HG02885 (cell line): ENCODE measurements at regions not wholly inside any gene's neighbourhood (a gene's known extent, or its start where the extent isn't known, plus 50 kb on each side); places are given as distances from the start of the nearest gene placed in this dataset.
A peak's percentile ranks its signal among the peaks of the same experiment; 100 is the strongest.

Experiments used
- ATAC-seq: cut with Tn5 transposase; IDR thresholded peaks from one replicate; pipeline ENCODE4 v1.9.1; 2021; ENCODE audit warnings: mild to moderate bottlenecking; ENCODE audit not compliant: unreplicated experiment, poor library complexity

DNA sequence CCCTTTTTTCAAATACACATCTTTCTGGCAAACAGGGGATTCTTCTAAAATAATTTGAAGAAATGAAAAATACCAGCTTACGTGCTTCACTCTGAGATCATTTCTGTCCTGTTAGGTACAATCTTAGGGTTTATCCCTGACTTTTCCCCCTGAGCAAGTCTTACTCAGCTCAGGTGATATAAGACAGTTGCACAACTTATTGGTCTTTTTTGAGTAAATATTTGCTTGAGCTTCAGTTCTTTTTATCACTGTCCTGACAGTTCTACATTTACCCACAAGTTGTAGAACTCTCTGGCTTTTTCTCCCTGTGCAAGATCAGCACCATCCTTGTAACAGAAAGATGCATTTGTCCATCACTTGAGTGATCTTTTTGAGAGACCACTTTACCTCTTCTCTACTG is 84.9 kb downstream of the MID1IP1 start:
- ATAC-seq: no peak

GRCh38 chrX:38887222-38887621 is 86.0 kb downstream of the MID1IP1 start:
- no peak for ATAC-seq

- ATAC-seq: no peak
Measured at GRCh38 chrX:38890326-38890725, 89.1 kb downstream of the MID1IP1 start.

DNA sequence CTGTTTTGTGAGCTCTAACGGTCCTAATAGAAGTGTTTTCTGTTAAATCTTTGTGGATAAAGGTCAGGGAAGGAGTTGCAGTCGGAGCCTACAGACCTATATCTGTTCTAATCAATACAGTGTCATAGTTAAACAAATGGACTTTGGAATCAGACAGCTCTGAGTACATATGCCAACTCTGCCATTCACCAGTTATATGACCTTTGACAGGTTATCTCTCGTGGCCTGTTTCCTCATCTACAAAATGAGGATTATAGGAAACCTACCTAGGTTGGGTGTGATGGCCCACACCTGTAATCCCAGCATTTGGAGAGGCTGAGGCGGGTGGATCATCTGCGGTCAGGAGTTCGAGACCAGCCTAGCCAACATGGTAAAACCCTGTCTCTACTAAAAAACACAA is 89.7 kb downstream of the MID1IP1 start:
- no peak for ATAC-seq

DNA sequence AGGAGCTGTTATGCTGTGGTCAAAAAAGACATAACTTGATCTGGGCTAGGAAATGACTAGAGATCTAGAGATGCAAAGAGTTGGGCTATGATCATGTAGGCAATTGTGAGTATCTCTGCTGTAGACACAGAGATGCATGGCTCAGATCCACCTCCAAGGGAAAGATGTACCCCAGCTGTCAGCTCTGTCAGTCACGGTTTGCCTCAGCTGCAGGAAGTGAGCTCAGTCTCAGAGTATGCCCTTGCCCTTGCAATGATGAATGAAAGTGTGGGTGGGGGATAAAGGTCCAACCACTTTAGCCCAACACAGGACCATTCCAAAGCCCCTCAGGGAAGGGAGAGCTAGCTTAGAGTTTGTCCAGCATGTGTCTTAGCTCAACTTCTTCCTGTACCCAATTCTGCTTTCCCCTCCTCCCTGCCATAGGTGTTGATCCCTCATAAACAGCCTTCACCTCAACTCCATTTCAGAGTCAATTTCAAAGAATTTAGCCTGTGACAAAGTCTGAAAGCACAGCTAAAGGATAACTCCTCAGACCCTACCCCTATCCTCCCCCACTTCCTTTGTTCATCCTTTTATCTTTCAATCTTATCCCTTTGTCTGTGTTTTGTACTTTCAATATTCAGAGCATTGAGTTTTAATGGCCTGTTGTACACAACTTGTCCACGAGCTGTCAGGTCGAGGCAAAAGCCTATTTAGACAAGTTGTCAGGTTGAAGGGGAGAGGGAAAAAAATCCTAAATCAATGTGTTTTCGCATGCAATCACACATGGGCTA is 90.6 kb downstream of the MID1IP1 start:
- peak; percentile 84 for ATAC-seq

DNA sequence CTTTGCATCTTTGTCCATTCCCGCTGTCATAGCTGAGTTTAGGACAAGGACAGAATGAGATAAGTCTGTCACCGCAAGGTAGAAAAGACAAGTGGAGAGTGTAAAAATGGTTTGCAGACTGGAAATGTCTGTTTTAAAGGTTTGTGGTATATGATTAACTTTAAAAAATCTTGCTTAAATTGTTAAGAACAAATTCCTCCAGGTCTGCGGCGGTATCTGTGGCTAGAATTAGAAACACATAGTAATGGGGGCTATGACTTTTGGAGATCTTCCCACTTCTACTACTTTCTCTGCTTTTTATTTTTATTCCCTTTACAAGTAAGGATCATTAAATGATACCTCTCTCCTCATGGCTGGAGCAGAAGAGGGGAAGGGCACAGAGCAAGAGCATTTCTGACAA is 92.2 kb downstream of the MID1IP1 start:
- no peak for ATAC-seq

GRCh38 chrX:38895775-38896174 is 94.5 kb downstream of the MID1IP1 start:
- no peak for ATAC-seq

DNA sequence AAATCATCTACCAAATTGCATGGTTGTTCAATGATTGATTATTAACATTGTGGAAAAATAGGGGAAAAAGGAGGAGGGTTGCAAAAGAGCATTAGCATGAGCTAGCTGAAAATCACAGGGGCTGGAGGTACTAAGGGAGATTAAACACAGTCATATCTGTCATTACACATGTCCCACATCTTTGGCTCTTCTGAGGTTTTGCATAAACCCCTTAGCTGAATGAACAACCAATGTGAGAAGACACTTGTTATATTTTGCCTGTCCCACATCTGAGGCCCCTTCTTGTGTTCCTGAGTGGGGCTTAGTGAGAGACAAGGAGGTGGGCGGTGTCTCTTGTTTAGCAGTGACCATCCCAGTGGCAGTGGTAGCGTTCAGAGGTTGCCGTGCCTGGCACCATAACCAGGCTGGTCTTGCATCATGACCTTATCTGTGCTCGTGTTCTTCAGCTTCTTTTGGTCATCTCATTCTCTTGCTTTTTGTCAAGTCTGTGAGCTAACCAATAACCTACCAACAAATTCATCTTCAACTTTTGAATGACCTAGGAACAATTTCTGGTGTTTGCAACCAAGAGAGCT is 95.6 kb downstream of the MID1IP1 start:
- ATAC-seq: peak; percentile 76

- ATAC-seq: no peak
Measured at GRCh38 chrX:38898261-38898660, 97.0 kb downstream of the MID1IP1 start.

DNA sequence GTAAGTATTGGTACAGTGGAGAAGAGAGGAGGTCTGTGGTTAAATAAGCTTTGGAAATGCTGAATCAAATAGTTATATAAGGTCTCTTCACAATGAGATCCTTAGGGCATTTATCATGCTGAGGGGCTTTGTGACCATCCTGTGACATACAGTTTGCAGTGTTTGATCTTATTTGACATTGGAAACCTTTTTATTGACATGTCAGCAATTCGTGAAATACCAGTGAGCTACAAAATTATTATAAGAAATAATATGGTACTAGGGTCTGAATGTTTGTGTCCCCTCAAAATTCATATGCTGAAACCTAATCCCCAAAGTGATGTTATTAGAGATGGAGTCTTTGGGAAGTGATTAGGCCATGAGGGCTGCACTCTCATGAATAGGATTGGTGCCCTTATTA is 98.4 kb downstream of the MID1IP1 start:
- no peak for ATAC-seq

GRCh38 chrX:38900719-38901118 is 99.5 kb downstream of the MID1IP1 start:
- ATAC-seq: no peak

GRCh38 chrX:38902972-38903492 is 101.8 kb downstream of the MID1IP1 start:
- no peak for ATAC-seq

- ATAC-seq: no peak
Measured at GRCh38 chrX:38916801-38917200, 115.5 kb downstream of the MID1IP1 start.

DNA sequence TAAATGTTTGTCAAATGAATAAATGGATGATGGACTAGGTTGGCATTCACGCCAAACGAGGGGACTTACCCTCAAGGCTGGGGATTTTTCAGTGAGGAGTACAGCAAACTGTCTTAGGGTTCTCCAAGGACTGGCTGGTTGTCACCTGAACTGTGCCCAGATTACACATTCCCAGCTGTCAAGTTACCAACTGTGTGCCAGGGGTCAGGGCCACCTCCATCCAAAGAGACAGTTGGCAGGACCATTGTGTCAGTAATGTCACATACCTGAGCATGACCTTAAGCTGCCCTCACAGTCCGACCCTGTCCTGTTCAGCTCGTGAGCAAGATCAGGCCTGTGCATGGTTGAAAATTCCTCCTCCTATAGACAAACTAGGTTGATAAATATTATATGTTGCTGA is 116.7 kb downstream of the MID1IP1 start:
- ATAC-seq: no peak

DNA sequence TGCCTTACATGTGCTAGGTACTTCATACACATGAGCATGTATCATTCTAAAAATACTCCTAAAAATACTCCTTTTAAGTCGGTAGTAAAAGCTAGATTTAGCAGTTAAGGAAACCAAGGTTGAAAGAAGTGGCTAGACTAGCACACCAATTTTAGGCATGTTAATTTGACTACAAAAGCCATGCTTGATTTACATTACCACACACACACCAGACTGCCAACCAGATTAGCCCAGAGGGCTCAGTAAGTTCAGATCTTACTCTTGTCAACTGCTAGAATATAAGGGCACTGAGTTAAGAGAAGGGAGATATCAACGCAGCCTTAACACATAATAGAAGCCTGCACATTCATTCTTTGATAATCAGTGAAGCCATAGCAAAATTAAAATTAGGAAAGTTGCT is 117.9 kb downstream of the MID1IP1 start:
- peak; percentile 49 for ATAC-seq

DNA sequence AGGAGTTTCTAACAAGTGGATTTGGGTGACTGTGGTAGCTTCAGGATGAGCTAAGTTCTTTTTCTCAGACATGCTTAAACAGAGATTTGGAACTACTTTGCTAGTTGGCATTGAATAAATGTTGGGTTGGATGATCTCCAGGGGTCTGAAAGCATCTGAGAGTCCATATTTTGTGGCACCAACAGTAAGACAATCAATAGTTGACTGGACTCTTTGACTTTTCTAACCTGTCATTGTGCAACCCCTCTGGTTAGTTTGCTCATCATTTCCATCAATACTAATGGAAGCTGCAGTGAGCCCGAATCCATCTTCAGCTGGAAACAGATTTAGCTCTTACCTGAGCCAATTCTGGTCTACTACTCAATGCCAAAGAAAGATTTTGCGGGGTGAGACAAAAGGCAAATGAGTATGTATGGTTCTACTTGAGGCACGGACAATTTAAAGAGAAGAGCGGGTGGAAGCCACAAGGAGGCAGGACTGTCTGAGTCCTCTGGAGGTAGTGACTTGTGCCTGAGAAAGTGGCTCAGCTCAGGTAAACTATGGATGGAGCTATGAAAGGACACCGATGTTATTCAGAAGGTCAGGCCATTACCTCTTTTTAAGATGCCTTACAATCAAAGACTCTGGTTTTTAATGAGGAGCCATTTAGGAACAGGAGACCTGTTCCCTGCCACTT is 118.7 kb downstream of the MID1IP1 start:
- ATAC-seq: no peak

GRCh38 chrX:38923451-38923969 is 122.3 kb downstream of the MID1IP1 start:
- ATAC-seq: peak; percentile 56

- no peak for ATAC-seq
Measured at GRCh38 chrX:38927592-38927991, 126.3 kb downstream of the MID1IP1 start.

DNA sequence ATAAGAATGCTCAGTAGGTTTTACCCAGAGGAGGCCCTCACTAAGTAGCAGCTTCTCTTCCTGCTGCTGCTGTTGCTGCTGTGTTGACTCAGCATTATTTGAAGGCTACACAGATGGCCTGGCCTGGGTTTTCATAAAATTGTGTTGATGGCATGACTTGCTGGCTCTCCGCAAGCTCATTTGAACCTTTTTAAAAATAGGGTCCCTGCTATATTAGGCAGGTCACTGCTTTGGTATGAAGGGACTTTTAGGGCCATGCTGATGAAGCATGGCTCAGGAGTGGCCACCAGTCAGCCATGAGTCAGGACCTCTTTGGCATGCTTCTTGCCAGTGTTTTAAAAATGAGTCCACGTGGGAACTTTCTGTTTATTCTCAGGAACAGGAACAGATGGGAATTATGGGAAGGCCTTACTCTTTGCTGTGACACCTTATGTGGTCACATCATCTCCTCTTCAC is 128.7 kb downstream of the MID1IP1 start:
- ATAC-seq: no peak

DNA sequence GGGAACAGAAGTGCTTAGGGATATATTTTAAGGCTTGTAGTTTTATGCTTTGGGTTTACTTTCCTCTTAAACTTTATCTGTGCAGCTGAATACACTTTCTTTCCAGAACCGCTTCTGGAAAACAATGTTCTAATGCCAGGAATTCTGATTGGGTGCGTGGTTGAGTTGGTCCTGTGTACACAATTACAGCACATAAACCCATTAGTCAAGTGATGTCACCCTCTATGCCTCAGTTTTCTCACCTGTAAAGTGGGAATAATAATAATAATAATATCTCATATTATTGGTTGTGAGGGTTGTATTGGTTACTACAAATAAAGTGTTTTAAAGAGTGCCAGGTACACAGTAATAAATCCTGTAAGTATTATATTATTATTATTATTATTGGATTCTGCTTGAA is 129.2 kb downstream of the MID1IP1 start:
- no peak for ATAC-seq

DNA sequence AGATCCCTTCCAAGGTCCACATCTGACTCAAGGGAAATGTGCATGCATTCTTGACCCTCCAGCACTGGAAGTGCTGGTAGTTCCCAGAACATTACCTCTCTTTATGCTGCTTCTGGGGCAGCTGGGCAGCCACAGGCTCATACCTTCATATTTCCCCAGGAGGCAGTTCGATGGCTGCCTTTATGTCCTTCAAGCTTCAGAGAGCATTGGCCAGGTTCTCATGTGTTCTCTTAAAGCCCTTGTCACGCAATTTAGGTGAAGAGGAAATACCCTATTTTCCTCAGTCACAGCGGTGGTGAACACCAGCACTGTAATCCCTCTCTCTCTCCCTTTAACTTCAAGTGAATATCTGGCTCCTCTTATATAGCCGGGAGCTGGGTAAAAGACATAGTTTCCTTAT is 134.3 kb downstream of the MID1IP1 start:
- no peak for ATAC-seq
